ENCODE measurements at regions not wholly inside any gene's neighbourhood (a gene's known extent, or its start where the extent isn't known, plus 50 kb on each side); places are given as distances from the start of the nearest gene placed in this dataset.

- no peak for TF ChIP-seq CTCF (IDR thresholded peaks at IDR 0.05; ENCODE audit: poor library complexity)
- no peak for TF ChIP-seq EZH2 (IDR thresholded peaks at IDR 0.05; ENCODE audit: borderline replicate concordance)
- no peak for TF ChIP-seq EZH2phosphoT487 (IDR thresholded peaks at IDR 0.05; ENCODE audit: low read depth, severe bottlenecking, unreplicated experiment)
Measured at GRCh38 chr3:8128686-8129085, 372.9 kb upstream of the LMCD1 start.
